Activated naive CD4-positive, alpha-beta T cell treated with Interleukin-2 at 50 U/mL for 16 hours (primary cell): ENCODE measurements at regions not wholly inside any gene's neighbourhood (a gene's known extent, or its start where the extent isn't known, plus 50 kb on each side); places are given as distances from the start of the nearest gene placed in this dataset.
"Not testable (repeated sequence)": the region's sequence is repeated elsewhere in the genome, so short reads cannot be mapped to it uniquely, and the experiment has no call there.

Experiments
- DNase-seq: peaks from one replicate; pipeline ENCODE4 v3.0.0-alpha.2; 2020

- DNase-seq: no peak
These were observed 545.3 kb upstream of the NCAM2 start for GRCh38 chr21:20452935-20453334.

GRCh38 chr21:20459838-20460237 lies 538.4 kb upstream of the NCAM2 start:
- no peak for DNase-seq

GRCh38 chr21:20463362-20463761 lies 534.8 kb upstream of the NCAM2 start:
- DNase-seq: no peak

GRCh38 chr21:20469361-20469760 lies 528.8 kb upstream of the NCAM2 start:
- no peak for DNase-seq

GRCh38 chr21:20486303-20486702 lies 511.9 kb upstream of the NCAM2 start:
- no peak for DNase-seq

- DNase-seq: not testable (repeated sequence)
These were observed 495.3 kb upstream of the NCAM2 start for GRCh38 chr21:20502915-20503314.

- DNase-seq: no peak
These were observed 490.4 kb upstream of the NCAM2 start for GRCh38 chr21:20507783-20508182.

GRCh38 chr21:20511216-20511880 lies 486.9 kb upstream of the NCAM2 start:
- no peak for DNase-seq

GRCh38 chr21:20515446-20515845 lies 482.8 kb upstream of the NCAM2 start:
- DNase-seq: no peak

GRCh38 chr21:20519076-20519475 lies 479.1 kb upstream of the NCAM2 start:
- no peak for DNase-seq

- no peak for DNase-seq
These were observed 475.6 kb upstream of the NCAM2 start for GRCh38 chr21:20522611-20523010.

GRCh38 chr21:20523191-20523590 lies 475.0 kb upstream of the NCAM2 start:
- DNase-seq: no peak

- DNase-seq: no peak
These were observed 470.3 kb upstream of the NCAM2 start for GRCh38 chr21:20527731-20528460.

GRCh38 chr21:20537130-20537529 lies 461.1 kb upstream of the NCAM2 start:
- DNase-seq: no peak

GRCh38 chr21:20538039-20538658 lies 460.1 kb upstream of the NCAM2 start:
- no peak for DNase-seq

GRCh38 chr21:20545454-20545853 lies 452.8 kb upstream of the NCAM2 start:
- no peak for DNase-seq

- DNase-seq: no peak
These were observed 446.3 kb upstream of the NCAM2 start for GRCh38 chr21:20551939-20552338.

- DNase-seq: no peak
These were observed 443.4 kb upstream of the NCAM2 start for GRCh38 chr21:20554785-20555184.

- no peak for DNase-seq
These were observed 427.4 kb upstream of the NCAM2 start for GRCh38 chr21:20570824-20571232.

GRCh38 chr21:20572582-20572981 lies 425.6 kb upstream of the NCAM2 start:
- DNase-seq: no peak

GRCh38 chr21:20581361-20581760 lies 416.8 kb upstream of the NCAM2 start:
- no peak for DNase-seq

- no peak for DNase-seq
These were observed 406.9 kb upstream of the NCAM2 start for GRCh38 chr21:20591284-20591683.

- no peak for DNase-seq
These were observed 405.7 kb upstream of the NCAM2 start for GRCh38 chr21:20592463-20592862.

- no peak for DNase-seq
These were observed 395.0 kb upstream of the NCAM2 start for GRCh38 chr21:20603236-20603635.
